ENCODE measurements at regions not wholly inside any gene's neighbourhood (a gene's known extent, or its start where the extent isn't known, plus 50 kb on each side); places are given as distances from the start of the nearest gene placed in this dataset.

GRCh38 chr11:42777776-42778175 lies 534.0 kb upstream of the API5 start:
- no peak overlapping the region for H3K4me3 ChIP-seq (replicated peaks; ENCODE audit: insufficient read depth, low read length)
- H3K27me3 ChIP-seq (ENCODE audit: insufficient read depth, poor library complexity, severe bottlenecking) = no peaks in the 10 kb centered on the region
- no peak overlapping the region for H3K27ac ChIP-seq (replicated peaks)
- TF ChIP-seq CTCF (IDR thresholded peaks at IDR 0.05; ENCODE audit: insufficient read depth, low read length) (no peak), REST (IDR thresholded peaks at IDR 0.05; ENCODE audit: insufficient replicate concordance, low read depth) (no peak), GABPA (IDR thresholded peaks at IDR 0.05; ENCODE audit: low read depth) (no peak), SPI1 (IDR thresholded peaks at IDR 0.05; ENCODE audit: borderline replicate concordance, low read depth) (no peak), POLR2AphosphoS5 (IDR thresholded peaks at IDR 0.05; ENCODE audit: low read depth) (no peak)
- DNase-seq (ENCODE audit: low read depth in 1 of 2, low spot score in 1 of 2) = no peak

GRCh38 chr11:42778193-42778592 lies 533.6 kb upstream of the API5 start:
- TF ChIP-seq CTCF (IDR thresholded peaks at IDR 0.05; ENCODE audit: insufficient read depth, low read length) (no peak), POLR2AphosphoS5 (IDR thresholded peaks at IDR 0.05; ENCODE audit: low read depth) (no peak), GABPA (IDR thresholded peaks at IDR 0.05; ENCODE audit: low read depth) (no peak), REST (IDR thresholded peaks at IDR 0.05; ENCODE audit: insufficient replicate concordance, low read depth) (no peak), SPI1 (IDR thresholded peaks at IDR 0.05; ENCODE audit: borderline replicate concordance, low read depth) (no peak)
- no peaks in the 10 kb centered on the region for H3K27me3 ChIP-seq (ENCODE audit: insufficient read depth, poor library complexity, severe bottlenecking)
- DNase-seq (ENCODE audit: low read depth in 1 of 2, low spot score in 1 of 2) = no peak
- no peak overlapping the region for H3K4me3 ChIP-seq (replicated peaks; ENCODE audit: insufficient read depth, low read length)
- H3K27ac ChIP-seq (replicated peaks) = no peak overlapping the region

- Histone ChIP-seq H3K4me3 (replicated peaks; ENCODE audit: insufficient read depth, low read length) (no peak overlapping the region), H3K27me3 (ENCODE audit: insufficient read depth, poor library complexity, severe bottlenecking) (no peaks in the 10 kb centered on the region), H3K27ac (replicated peaks) (no peak overlapping the region)
- DNase-seq (ENCODE audit: low read depth in 1 of 2, low spot score in 1 of 2) = no peak
- TF ChIP-seq REST (IDR thresholded peaks at IDR 0.05; ENCODE audit: insufficient replicate concordance, low read depth) (no peak), POLR2AphosphoS5 (IDR thresholded peaks at IDR 0.05; ENCODE audit: low read depth) (no peak), GABPA (IDR thresholded peaks at IDR 0.05; ENCODE audit: low read depth) (no peak), CTCF (IDR thresholded peaks at IDR 0.05; ENCODE audit: insufficient read depth, low read length) (no peak), SPI1 (IDR thresholded peaks at IDR 0.05; ENCODE audit: borderline replicate concordance, low read depth) (no peak)
These were observed 532.2 kb upstream of the API5 start for GRCh38 chr11:42779555-42779954.
